Stimulated activated naive B cell treated with anti-CD40 and anti-IgM and Interleukin-4, amounts not matched to agents 10 μg/mL and 1 μg/mL and 100 μg/mL, for 72 hours (primary cell): ENCODE measurements at regions not wholly inside any gene's neighbourhood (a gene's known extent, or its start where the extent isn't known, plus 50 kb on each side); places are given as distances from the start of the nearest gene placed in this dataset.
"Not testable (repeated sequence)": the region's sequence is repeated elsewhere in the genome, so short reads cannot be mapped to it uniquely, and the experiment has no call there.

ENCODE experiments used
- ATAC-seq, 2 donors: fragments of 150-1000 bp; cut with Tn5 transposase; replicated peaks; 2 replicates each; pipeline ENCODE4 v1.10.0; 2021; ENCODE audit warnings: moderate library complexity in 1 of 2
- DNase-seq: peaks from one replicate; pipeline ENCODE4 v3.0.0; 2021
- H3K27ac Mint-ChIP-seq: one replicate; pipeline ENCODE4 v1.8.0; 2022; ENCODE audit warnings: mild to moderate bottlenecking, mixed read lengths
- H3K27me3 Mint-ChIP-seq, 2 donors: one replicate each; pipeline ENCODE4 v1.8.0; 2022; ENCODE audit warnings: mixed read lengths in 2 of 2
- H3K36me3 Mint-ChIP-seq, 2 donors: one replicate each; pipeline ENCODE4 v1.8.0; 2022; ENCODE audit warnings: mixed read lengths in 2 of 2, mild to moderate bottlenecking in 1 of 2
- H3K4me1 Mint-ChIP-seq, 2 donors: one replicate each; pipeline ENCODE4 v1.8.0; 2022; ENCODE audit warnings: mixed read lengths in 2 of 2, mild to moderate bottlenecking in 1 of 2
- H3K4me3 Mint-ChIP-seq, 2 donors: one replicate each; pipeline ENCODE4 v1.8.0; 2022; ENCODE audit warnings: mild to moderate bottlenecking in 2 of 2, mixed read lengths in 2 of 2, moderate library complexity in 1 of 2
- H3K9me3 Mint-ChIP-seq, 2 donors: one replicate each; pipeline ENCODE4 v1.8.0; 2022; ENCODE audit warnings: mixed read lengths in 2 of 2, mild to moderate bottlenecking in 1 of 2

DNA sequence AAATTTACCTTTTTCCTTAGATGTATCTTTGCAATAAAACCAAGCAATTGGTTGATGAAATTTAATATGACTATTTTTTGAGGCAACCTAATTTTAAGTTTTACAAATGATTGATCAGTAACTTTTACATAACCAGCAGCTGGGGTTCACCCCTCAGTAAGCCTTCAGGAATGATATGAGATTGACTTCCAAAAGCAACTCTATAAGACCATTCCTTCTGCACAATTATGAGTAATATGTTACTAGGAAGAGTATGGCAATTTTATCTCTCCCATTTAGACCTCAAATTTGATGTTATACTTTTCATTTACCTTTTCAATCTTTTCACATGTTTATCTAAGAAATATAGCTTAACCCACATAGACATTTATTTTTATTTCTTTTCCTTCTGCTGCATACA is 1546.3 kb downstream of the HACE1 start:
- Mint-ChIP-seq H3K27ac (no peak overlapping the region), H3K9me3 (peaks cover 10% of the 10 kb centered on the region in 2 donors), H3K4me1 (no peaks in the 10 kb centered on the region), H3K36me3 (no peaks in the 10 kb centered on the region), H3K4me3 (no peak overlapping the region), H3K27me3 (no peaks in the 10 kb centered on the region)
- DNase-seq, result no peak
- no peak for ATAC-seq

DNA sequence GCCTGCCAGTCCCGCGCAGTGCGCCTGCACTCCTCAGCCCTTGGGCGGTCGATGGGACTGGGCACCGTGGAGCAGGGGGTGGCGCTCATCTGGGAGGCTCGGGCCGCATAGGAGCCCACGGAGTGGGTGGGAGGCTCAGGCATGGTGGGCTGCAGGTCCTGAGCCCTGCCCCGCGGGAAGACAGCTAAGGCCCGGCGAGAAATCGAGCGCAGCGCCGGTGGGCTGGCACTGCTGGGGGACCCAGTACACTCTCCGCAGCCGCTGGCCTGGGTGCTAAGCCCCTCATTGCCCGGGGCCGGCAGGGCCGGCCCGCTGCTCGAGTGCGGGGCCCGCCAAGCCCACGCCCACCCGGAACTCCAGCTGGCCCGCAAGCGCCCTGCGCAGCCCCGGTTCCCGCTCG is 1565.3 kb downstream of the HACE1 start:
- not testable (repeated sequence) for H3K9me3 Mint-ChIP-seq, DNase-seq, H3K27me3 Mint-ChIP-seq, H3K4me1 Mint-ChIP-seq, H3K27ac Mint-ChIP-seq, H3K4me3 Mint-ChIP-seq, H3K36me3 Mint-ChIP-seq, ATAC-seq

DNA sequence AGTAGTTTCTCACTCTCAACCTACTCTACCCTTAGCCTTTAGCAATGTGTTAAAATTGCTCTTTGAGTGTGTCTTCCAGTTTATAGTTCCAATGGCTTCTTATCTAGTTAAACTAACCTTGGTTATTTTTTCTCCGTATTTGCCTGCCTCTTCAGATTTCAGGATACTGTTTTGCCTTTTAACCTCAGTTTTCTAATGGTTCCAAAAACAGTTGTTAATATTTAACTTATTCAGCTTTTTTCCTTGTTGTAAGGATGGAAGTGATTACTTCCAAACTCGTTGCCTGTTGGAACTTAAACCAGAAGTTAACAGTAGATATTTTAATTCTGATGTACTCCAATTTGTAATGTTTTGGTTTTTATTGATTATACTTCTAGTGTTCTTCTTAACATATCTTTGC is 1574.9 kb downstream of the HACE1 start:
- Mint-ChIP-seq H3K36me3 (no peaks in the 10 kb centered on the region), H3K27me3 (no peaks in the 10 kb centered on the region), H3K9me3 (peaks cover 1 to 10% of the 10 kb centered on the region in 2 donors), H3K27ac (no peak overlapping the region), H3K4me3 (no peak overlapping the region), H3K4me1 (no peaks in the 10 kb centered on the region)
- ATAC-seq (no peak), DNase-seq (no peak)

DNA sequence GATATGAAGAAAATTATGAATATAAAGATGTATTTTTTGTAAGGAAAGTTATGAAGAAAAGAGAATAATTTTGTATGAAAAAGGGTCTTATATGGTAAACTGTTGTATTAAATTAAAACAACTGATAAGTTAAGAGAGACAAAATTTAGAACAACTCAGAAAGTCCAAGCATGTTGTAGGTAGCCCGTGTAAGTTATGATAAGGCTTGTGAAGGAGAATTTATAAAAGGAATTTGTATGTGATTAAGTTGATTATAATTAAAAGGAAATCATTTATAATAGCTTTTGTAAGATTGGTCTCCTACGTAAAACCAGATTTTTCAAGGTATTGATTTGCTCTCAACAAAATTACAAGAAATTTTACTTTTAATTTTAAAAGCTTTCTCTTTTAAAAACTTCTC is 1579.3 kb downstream of the HACE1 start:
- peaks cover 0 to 14% of the 10 kb centered on the region in 2 donors for H3K9me3 Mint-ChIP-seq
- H3K4me1 Mint-ChIP-seq, result no peaks in the 10 kb centered on the region
- H3K36me3 Mint-ChIP-seq, result no peaks in the 10 kb centered on the region
- no peak overlapping the region for H3K4me3 Mint-ChIP-seq
- no peak for DNase-seq
- ATAC-seq, result no peak
- H3K27me3 Mint-ChIP-seq, result no peaks in the 10 kb centered on the region
- H3K27ac Mint-ChIP-seq, result no peak overlapping the region

DNA sequence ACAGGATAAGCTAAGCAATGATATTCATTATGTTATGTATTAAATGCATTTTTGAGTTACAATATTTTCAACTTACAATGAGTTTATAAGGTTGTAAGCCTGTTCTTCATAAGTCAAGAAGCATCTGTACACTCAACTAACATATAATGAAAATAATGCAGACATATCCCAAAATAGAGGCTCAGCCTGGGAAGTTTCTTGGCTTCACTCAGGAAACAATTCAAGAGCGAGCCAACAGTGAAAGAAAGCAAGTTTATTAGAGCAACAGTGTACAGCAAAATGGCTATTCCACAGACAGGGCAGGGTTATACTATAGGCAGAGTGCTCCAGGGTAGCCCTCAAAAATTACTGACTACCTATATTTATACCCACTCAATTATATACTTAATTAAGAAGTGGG is 1581.8 kb downstream of the HACE1 start:
- no peaks in the 10 kb centered on the region for H3K4me1 Mint-ChIP-seq
- H3K9me3 Mint-ChIP-seq, result peaks cover 0 to 14% of the 10 kb centered on the region in 2 donors
- DNase-seq (no peak), ATAC-seq (no peak)
- no peak overlapping the region for H3K4me3 Mint-ChIP-seq
- no peaks in the 10 kb centered on the region for H3K27me3 Mint-ChIP-seq
- H3K36me3 Mint-ChIP-seq, result no peaks in the 10 kb centered on the region
- no peak overlapping the region for H3K27ac Mint-ChIP-seq

DNA sequence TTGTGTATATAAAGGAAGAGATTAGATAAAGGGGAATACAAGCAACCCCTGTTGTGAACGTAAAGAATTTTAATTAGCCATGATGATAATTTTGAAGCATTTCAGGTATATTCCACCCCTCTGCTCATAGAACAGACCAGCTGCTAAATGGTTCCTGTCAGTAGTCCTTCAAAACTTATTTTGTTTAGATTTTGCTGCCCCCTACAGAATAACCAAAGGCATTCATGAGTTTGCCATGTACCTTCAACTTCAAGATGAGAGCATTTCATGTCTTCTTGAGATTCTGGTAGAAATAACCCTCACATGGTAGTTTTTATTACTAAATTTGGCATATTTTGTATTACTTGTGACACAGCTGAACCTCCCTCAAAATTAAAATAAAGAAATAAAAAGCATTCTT is 1586.7 kb downstream of the HACE1 start:
- Mint-ChIP-seq H3K27ac (no peak overlapping the region), H3K9me3 (no peaks in the 10 kb centered on the region), H3K36me3 (no peaks in the 10 kb centered on the region), H3K27me3 (no peaks in the 10 kb centered on the region), H3K4me1 (no peaks in the 10 kb centered on the region), H3K4me3 (no peak overlapping the region)
- DNase-seq (no peak), ATAC-seq (no peak)

DNA sequence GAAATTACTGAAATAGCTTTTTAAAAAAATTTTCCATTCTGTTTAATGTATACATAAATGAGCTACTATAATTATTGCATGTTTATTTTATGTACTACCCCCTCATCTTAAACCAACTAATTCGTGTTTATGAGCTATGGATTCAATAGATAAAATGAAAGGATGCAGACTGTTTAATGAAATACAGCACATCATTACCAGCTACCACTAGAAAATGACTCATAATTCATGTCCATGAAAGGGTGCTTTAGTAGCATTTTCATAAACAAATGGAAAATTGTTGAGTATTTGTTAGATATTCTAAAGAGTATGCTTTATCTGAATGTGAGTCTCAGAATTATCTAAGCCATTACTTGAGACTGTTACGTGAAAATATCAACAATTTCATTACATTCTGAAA is 1590.1 kb downstream of the HACE1 start:
- no peak for ATAC-seq
- Mint-ChIP-seq H3K27me3 (no peaks in the 10 kb centered on the region), H3K27ac (no peak overlapping the region), H3K9me3 (no peaks in the 10 kb centered on the region), H3K4me1 (no peaks in the 10 kb centered on the region), H3K36me3 (no peaks in the 10 kb centered on the region), H3K4me3 (no peak overlapping the region)
- DNase-seq, result no peak

DNA sequence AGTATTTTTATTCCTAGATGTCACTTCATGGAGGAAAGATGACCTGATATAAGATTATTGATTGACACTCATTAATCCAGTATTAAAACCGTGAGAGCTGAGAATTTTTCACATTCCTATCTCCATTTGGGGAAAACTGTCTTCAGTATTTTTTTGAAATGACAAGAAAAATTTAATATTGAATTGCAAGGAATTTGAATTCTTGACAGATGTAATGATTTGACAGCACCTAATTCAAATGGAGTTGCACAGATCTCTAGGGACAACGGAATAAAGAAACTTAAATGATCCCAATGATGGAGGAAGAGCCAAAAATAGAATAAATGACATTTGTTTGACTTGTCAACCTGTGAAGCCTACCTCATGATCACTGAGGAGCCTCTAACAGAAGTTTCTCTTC is 1591.4 kb downstream of the HACE1 start:
- H3K4me3 Mint-ChIP-seq, result no peak overlapping the region
- ATAC-seq (no peak), DNase-seq (no peak)
- H3K9me3 Mint-ChIP-seq, result no peaks in the 10 kb centered on the region
- H3K27ac Mint-ChIP-seq, result no peak overlapping the region
- no peaks in the 10 kb centered on the region for H3K4me1 Mint-ChIP-seq
- no peaks in the 10 kb centered on the region for H3K27me3 Mint-ChIP-seq
- H3K36me3 Mint-ChIP-seq, result no peaks in the 10 kb centered on the region

DNA sequence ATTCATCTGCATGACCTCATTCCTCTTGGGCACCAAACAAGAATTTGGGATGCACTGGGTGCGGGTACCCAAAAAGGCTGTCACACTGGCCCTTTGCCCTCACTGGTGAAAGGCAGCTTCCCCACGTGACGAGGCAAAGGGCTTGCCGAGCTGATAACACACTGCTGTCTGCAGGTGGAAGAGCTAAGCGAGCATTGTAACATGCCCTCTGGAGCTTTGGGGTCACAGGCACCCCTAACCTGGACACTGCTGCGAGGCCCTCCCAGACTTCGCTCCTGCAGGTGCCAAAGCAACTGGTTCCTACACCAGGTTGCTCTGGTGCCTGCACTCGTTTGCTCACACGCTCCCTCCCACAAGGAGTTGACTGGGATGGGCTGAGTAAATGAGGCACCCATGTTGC is 1595.7 kb downstream of the HACE1 start:
- Mint-ChIP-seq H3K27ac (no peak overlapping the region), H3K27me3 (no peaks in the 10 kb centered on the region), H3K4me3 (no peak overlapping the region), H3K9me3 (peaks cover 0 to 4% of the 10 kb centered on the region in 2 donors), H3K36me3 (no peaks in the 10 kb centered on the region), H3K4me1 (no peaks in the 10 kb centered on the region)
- no peak for ATAC-seq
- no peak for DNase-seq

DNA sequence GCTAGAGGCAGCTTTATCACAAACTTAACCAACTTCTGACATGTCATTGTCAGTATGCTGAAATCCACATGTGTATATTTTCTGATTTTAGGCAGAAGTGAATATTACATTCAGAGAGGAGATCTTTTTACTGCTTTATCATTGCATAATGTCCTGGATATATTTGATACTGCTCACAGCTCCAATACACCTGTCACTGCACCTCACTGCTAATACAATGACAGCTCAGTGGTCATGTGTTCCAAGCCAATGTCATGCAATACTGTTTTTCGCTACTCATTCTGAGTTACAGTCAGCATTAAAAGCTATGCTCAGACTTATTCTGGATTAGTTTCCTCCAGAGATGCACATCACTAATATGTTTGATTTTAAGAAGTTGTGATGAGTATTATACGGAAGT is 1604.6 kb downstream of the HACE1 start:
- ATAC-seq (no peak), DNase-seq (no peak)
- no peaks in the 10 kb centered on the region for H3K4me1 Mint-ChIP-seq
- H3K27ac Mint-ChIP-seq, result no peak overlapping the region
- peaks cover 4 to 9% of the 10 kb centered on the region in 2 donors for H3K9me3 Mint-ChIP-seq
- no peak overlapping the region for H3K4me3 Mint-ChIP-seq
- H3K36me3 Mint-ChIP-seq, result no peaks in the 10 kb centered on the region
- no peaks in the 10 kb centered on the region for H3K27me3 Mint-ChIP-seq

DNA sequence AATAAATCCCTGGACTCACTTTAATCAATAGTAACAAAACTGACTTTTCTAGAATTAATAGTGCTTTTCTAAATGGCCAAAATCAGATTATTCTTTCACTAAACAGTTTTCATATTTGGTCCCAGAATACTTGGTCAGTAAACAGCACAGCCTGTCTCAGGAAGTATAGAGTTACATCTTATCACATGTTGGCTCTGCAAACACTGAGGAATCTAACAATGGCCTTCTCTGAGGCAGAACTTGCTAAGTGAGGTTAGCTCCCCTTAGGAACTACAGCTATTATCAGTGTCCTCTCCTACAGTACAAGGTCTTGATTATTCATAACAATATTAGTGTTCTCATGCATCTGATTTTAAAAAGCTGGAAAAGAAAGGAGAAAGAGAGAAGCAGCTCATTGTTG is 1622.8 kb downstream of the HACE1 start:
- H3K9me3 Mint-ChIP-seq, result peaks cover 0 to 2% of the 10 kb centered on the region in 2 donors
- H3K27ac Mint-ChIP-seq, result no peak overlapping the region
- H3K36me3 Mint-ChIP-seq, result no peaks in the 10 kb centered on the region
- no peak overlapping the region for H3K4me3 Mint-ChIP-seq
- no peaks in the 10 kb centered on the region for H3K4me1 Mint-ChIP-seq
- no peaks in the 10 kb centered on the region for H3K27me3 Mint-ChIP-seq
- DNase-seq (no peak), ATAC-seq (no peak)

DNA sequence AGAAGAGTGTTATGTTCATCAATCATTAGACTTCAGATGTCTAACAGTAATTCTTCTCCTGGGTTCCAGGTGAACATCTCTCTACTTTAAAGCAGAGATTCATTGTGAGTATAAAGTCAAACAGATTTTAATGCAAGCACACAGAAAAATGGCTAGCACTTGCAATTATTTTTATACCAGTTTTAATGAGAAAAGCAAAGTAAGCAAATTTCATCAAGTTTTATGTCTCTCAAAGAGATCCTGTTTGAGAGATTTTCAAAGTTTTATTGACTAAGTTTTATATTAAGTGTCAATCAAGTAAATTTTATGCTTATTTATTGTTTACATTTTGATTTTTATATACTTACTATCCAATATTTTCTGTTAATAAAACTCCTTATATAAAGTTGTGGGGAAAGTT is 1628.5 kb downstream of the HACE1 start:
- Mint-ChIP-seq H3K9me3 (peaks cover 6 to 10% of the 10 kb centered on the region in 2 donors), H3K4me1 (no peaks in the 10 kb centered on the region), H3K27ac (no peak overlapping the region), H3K4me3 (no peak overlapping the region), H3K36me3 (no peaks in the 10 kb centered on the region), H3K27me3 (no peaks in the 10 kb centered on the region)
- no peak for DNase-seq
- no peak for ATAC-seq

DNA sequence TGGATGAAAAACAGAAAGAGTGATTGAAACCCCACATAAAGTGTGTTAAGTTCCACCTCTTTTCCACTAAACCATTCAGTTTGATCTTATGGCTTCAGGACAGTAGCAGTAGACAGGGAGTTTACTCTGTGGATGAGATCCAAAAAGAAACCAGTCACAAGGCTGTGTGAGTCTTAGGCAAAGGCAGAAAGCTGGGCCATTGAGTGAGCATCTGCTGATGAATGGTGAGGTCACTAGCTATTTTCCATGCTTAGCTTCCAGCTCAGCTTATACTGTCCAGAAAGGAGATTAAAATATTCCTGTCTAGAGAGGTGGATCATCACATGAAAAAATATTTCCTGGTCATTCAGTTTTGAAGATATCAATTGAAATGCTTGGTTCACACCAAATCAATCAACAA is 1643.9 kb downstream of the HACE1 start:
- Mint-ChIP-seq H3K4me1 (no peaks in the 10 kb centered on the region), H3K27me3 (no peaks in the 10 kb centered on the region), H3K4me3 (no peak overlapping the region), H3K36me3 (no peaks in the 10 kb centered on the region), H3K27ac (no peak overlapping the region), H3K9me3 (no peaks in the 10 kb centered on the region)
- DNase-seq (no peak), ATAC-seq (no peak)

DNA sequence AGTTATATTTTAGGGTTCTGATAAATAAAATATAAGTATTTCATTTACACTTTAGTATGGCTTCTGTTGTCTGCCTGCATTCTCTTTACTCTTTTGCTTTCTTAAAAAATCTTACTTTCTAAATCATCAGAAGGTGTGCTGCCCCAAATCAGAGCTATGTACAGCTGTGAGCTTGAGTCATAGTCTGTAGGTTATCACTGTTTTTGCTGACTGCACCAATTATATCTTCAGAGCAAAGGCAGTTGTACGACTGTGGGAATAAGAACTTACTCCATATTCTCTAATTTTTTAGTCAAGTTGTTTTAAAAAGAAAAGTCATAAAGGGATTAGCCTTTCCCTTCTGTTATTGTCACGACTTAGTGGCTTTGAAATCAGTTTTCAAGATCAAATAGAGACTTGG is 1649.0 kb downstream of the HACE1 start:
- no peaks in the 10 kb centered on the region for H3K4me1 Mint-ChIP-seq
- no peak overlapping the region for H3K4me3 Mint-ChIP-seq

DNA sequence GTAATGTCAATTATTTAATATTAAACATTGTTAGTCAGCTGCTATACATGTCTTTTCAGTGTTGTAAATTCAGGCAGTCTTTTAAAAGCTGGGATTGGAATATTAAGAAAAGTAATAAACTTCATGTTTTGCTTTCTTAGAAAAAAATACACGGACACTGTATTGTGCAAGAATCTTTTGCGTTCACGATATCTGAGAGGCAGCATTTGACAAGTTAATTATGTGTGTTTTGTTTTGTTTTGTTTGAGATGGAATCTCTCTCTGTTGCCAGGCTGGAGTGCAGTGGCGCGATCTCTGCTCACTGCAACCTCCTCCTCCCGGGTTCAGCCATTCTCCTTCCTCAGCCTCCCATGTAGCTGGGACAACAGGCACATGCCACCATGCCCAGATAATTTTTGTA is 1661.3 kb downstream of the HACE1 start:
- Mint-ChIP-seq H3K27ac (no peak overlapping the region), H3K36me3 (no peaks in the 10 kb centered on the region), H3K9me3 (peaks cover 0 to under 1% of the 10 kb centered on the region in 2 donors), H3K27me3 (no peaks in the 10 kb centered on the region), H3K4me3 (no peak overlapping the region), H3K4me1 (peaks cover 0 to under 1% of the 10 kb centered on the region in 2 donors)
- no peak for DNase-seq
- no peak for ATAC-seq

More for the DNA sequence above, 1649.0 kb downstream of the HACE1 start:
- no peaks in the 10 kb centered on the region for H3K9me3 Mint-ChIP-seq
- no peak for ATAC-seq
- H3K27me3 Mint-ChIP-seq, result no peaks in the 10 kb centered on the region
- H3K27ac Mint-ChIP-seq, result no peak overlapping the region
- H3K36me3 Mint-ChIP-seq, result no peaks in the 10 kb centered on the region
- no peak for DNase-seq

DNA sequence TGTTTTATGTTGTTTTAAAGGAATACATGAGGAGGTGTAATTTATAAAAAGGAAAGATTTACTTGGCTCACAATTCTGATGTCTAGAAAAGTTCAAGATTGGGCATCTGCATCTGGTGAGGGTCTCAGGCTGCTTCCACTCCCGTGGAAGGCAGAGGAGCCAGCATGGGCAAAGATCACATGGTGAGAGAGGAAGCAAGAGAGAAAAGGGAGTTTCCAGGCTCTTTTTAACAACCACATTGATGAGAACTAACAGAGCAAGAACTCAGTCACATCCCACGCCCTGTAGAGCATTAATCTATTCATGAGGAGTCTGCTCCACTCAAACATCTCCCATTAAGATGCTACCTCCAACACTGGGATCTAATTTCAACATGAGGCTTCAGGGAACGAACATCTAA is 1666.3 kb downstream of the HACE1 start:
- Mint-ChIP-seq H3K36me3 (no peaks in the 10 kb centered on the region), H3K9me3 (peaks cover 0 to 5% of the 10 kb centered on the region in 2 donors), H3K4me1 (peaks cover 0 to 1% of the 10 kb centered on the region in 2 donors), H3K27me3 (no peaks in the 10 kb centered on the region), H3K27ac (no peak overlapping the region), H3K4me3 (no peak overlapping the region)
- ATAC-seq (no peak), DNase-seq (no peak)
